ENCODE measurements at regions not wholly inside any gene's neighbourhood (a gene's known extent, or its start where the extent isn't known, plus 50 kb on each side); places are given as distances from the start of the nearest gene placed in this dataset.

DNA sequence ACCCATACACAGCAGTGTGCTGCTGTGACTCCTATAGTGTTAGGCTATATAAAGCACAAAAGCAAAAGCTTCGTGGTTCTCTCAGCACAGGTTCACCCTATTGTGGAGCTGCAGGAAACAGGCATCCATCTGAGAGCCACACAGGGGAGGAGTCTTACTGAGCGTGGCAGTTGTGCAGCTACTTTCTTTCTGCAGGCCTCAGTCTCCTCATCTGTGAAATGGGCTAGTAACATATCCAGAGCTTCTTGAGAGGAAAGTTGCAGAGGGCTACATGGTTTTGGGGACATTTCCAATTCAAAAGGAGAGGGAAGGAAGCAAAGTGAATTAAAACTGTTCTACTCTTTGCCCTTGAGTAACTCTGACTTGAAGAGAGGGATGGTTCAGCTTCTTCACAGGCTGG is 142.0 kb downstream of the FOXD2 start:
- H3K27me3 ChIP-seq (ENCODE audit: insufficient read depth, low read length, poor library complexity, severe bottlenecking) = no peaks in the 10 kb centered on the region
- no peaks in the 10 kb centered on the region for H4K20me1 ChIP-seq (ENCODE audit: insufficient read depth, low read length, poor library complexity, severe bottlenecking)
- H3K9me3 ChIP-seq (ENCODE audit: insufficient read depth, low read depth, low read length) = no peaks in the 10 kb centered on the region
- H3K4me2 ChIP-seq (ENCODE audit: low read depth, low read length, poor library complexity, severe bottlenecking) = no peak overlapping the region
- H3K9me2 ChIP-seq (replicated peaks; ENCODE audit: low read depth, low read length) = no peaks in the 10 kb centered on the region
- H3K4me3 ChIP-seq (ENCODE audit: low read length, poor library complexity, severe bottlenecking) = no peak overlapping the region
- no peaks in the 10 kb centered on the region for H3K36me3 ChIP-seq (ENCODE audit: insufficient read depth, low read length)
- TF ChIP-seq EZH2phosphoT487 (IDR thresholded peaks at IDR 0.05; ENCODE audit: borderline replicate concordance) = no peak
- TF ChIP-seq, protein P1, sequence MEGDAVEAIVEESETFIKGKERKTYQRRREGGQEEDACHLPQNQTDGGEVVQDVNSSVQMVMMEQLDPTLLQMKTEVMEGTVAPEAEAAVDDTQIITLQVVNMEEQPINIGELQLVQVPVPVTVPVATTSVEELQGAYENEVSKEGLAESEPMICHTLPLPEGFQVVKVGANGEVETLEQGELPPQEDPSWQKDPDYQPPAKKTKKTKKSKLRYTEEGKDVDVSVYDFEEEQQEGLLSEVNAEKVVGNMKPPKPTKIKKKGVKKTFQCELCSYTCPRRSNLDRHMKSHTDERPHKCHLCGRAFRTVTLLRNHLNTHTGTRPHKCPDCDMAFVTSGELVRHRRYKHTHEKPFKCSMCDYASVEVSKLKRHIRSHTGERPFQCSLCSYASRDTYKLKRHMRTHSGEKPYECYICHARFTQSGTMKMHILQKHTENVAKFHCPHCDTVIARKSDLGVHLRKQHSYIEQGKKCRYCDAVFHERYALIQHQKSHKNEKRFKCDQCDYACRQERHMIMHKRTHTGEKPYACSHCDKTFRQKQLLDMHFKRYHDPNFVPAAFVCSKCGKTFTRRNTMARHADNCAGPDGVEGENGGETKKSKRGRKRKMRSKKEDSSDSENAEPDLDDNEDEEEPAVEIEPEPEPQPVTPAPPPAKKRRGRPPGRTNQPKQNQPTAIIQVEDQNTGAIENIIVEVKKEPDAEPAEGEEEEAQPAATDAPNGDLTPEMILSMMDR (conservative IDR thresholded peaks at IDR 0.05; ENCODE audit: low read length) = no peak
- no peaks in the 10 kb centered on the region for H3K79me2 ChIP-seq (ENCODE audit: insufficient read depth, low read length)
- H2AFZ ChIP-seq (ENCODE audit: low read length) = no peak overlapping the region
- no peaks in the 10 kb centered on the region for H3F3A ChIP-seq (ENCODE audit: low read depth)
- no peak overlapping the region for H3K9ac ChIP-seq (ENCODE audit: low read depth, low read length, poor library complexity, severe bottlenecking)
- no peaks in the 10 kb centered on the region for H3K4me1 ChIP-seq (ENCODE audit: insufficient read depth, low read length, poor library complexity, severe bottlenecking)

DNA sequence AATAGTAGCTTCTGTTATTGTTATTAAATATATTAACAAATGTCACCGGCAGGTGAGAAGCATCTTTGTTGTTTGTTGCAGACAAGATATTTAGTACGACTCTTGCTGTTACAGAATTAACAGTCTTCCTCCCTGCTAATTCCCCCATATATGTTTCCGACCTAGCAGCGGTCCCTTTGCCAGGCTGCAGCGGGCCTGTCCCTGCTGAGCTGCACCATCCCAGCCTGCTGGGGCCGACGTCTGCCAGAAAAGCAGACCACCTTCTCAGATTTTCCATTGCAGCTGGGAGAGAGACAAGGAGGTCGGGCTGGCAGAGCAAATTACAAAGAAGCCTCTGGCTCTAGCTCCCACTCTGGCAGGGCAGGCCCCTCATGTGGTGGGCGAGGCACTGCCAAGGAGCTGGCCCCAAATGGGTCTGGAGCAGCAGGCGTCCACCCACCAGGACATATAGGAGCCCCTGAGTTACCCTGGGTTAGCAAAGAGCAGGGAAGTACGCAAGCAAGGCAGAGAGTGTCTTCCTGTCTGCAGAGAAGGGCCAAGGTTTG is 142.7 kb downstream of the FOXD2 start:
- H3K27me3 ChIP-seq (ENCODE audit: insufficient read depth, low read length, poor library complexity, severe bottlenecking) = no peaks in the 10 kb centered on the region
- no peaks in the 10 kb centered on the region for H3K36me3 ChIP-seq (ENCODE audit: insufficient read depth, low read length)
- no peaks in the 10 kb centered on the region for H3K9me2 ChIP-seq (replicated peaks; ENCODE audit: low read depth, low read length)
- H3F3A ChIP-seq (ENCODE audit: low read depth) = no peaks in the 10 kb centered on the region
- no peak overlapping the region for H3K4me2 ChIP-seq (ENCODE audit: low read depth, low read length, poor library complexity, severe bottlenecking)
- no peaks in the 10 kb centered on the region for H4K20me1 ChIP-seq (ENCODE audit: insufficient read depth, low read length, poor library complexity, severe bottlenecking)
- H2AFZ ChIP-seq (ENCODE audit: low read length) = no peak overlapping the region
- H3K79me2 ChIP-seq (ENCODE audit: insufficient read depth, low read length) = no peaks in the 10 kb centered on the region
- TF ChIP-seq, protein P1 (conservative IDR thresholded peaks at IDR 0.05; ENCODE audit: low read length) = no peak
- TF ChIP-seq EZH2phosphoT487 (IDR thresholded peaks at IDR 0.05; ENCODE audit: borderline replicate concordance) = no peak
- no peaks in the 10 kb centered on the region for H3K4me1 ChIP-seq (ENCODE audit: insufficient read depth, low read length, poor library complexity, severe bottlenecking)
- no peak overlapping the region for H3K9ac ChIP-seq (ENCODE audit: low read depth, low read length, poor library complexity, severe bottlenecking)
- H3K4me3 ChIP-seq (ENCODE audit: low read length, poor library complexity, severe bottlenecking) = no peak overlapping the region
- no peaks in the 10 kb centered on the region for H3K9me3 ChIP-seq (ENCODE audit: insufficient read depth, low read depth, low read length)

DNA sequence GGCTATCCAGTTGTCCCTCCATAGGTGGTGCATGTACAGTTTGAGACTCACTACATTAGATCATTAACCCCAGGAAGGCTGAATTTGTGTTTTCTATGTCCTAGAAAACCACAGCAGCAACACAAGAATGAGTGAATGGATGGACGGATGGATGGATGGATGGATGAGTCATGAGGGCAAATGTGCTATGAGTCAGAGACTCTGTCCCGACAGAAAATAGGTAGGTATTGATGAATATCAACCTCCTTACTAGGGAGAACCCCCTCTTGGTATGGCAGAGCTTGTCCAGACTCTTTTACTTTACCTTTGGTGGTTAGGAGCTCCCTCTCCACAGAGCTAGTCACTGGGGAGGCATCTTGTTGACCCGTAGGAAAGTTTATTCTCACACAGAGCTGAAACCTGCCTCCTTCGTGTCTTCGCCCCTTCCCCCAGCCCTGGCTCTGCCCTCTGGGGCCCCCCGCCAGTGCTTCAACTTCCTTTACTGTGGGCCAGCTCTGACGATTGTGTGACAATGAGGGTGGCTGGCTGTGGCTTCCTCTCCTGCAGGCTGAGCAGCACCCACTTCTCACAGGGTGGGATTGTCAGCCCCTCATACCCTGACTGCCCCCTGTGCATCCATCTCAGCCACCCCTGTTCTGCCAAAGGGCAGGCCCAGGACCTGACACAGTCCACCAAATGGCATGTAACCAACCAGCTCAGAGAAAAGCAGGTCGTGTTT is 145.2 kb downstream of the FOXD2 start:
- Histone ChIP-seq H3K9ac (ENCODE audit: low read depth, low read length, poor library complexity, severe bottlenecking) (no peak overlapping the region), H3K4me1 (ENCODE audit: insufficient read depth, low read length, poor library complexity, severe bottlenecking) (no peaks in the 10 kb centered on the region), H3K9me3 (ENCODE audit: insufficient read depth, low read depth, low read length) (no peaks in the 10 kb centered on the region), H3F3A (ENCODE audit: low read depth) (no peaks in the 10 kb centered on the region), H3K27me3 (ENCODE audit: insufficient read depth, low read length, poor library complexity, severe bottlenecking) (no peaks in the 10 kb centered on the region), H3K4me2 (ENCODE audit: low read depth, low read length, poor library complexity, severe bottlenecking) (no peak overlapping the region), H3K4me3 (ENCODE audit: low read length, poor library complexity, severe bottlenecking) (no peak overlapping the region), H3K36me3 (ENCODE audit: insufficient read depth, low read length) (no peaks in the 10 kb centered on the region), H2AFZ (ENCODE audit: low read length) (no peak overlapping the region; the same call in 1 of the 2 replicates), H4K20me1 (ENCODE audit: insufficient read depth, low read length, poor library complexity, severe bottlenecking) (no peaks in the 10 kb centered on the region), H3K79me2 (ENCODE audit: insufficient read depth, low read length) (no peaks in the 10 kb centered on the region), H3K9me2 (replicated peaks; ENCODE audit: low read depth, low read length) (no peaks in the 10 kb centered on the region)
- TF ChIP-seq EZH2phosphoT487 (IDR thresholded peaks at IDR 0.05; ENCODE audit: borderline replicate concordance) = no peak
- TF ChIP-seq, protein P1 (conservative IDR thresholded peaks at IDR 0.05; ENCODE audit: low read length) = no peak

All from Loucy (cell line).